Suprapubic skin (tissue), 4 donors: ENCODE measurements at regions not wholly inside any gene's neighbourhood (a gene's known extent, or its start where the extent isn't known, plus 50 kb on each side); places are given as distances from the start of the nearest gene placed in this dataset.

Experiments used
- DNase-seq, 2 donors: peaks; one replicate each; pipeline ENCODE4 v3.0.0-alpha.2; 2019; ENCODE audit warnings: low spot score in 2 of 2
- H3K27ac ChIP-seq: fragments of 200-600 bp; sonication (generic); one replicate; pipeline ENCODE4 v1.5.1; 2019
- H3K27me3 ChIP-seq: fragments of 200-600 bp; sonication (generic); one replicate; pipeline ENCODE4 v1.5.1; 2019
- H3K36me3 ChIP-seq: fragments of 200-600 bp; sonication (generic); one replicate; pipeline ENCODE4 v1.5.1; 2019
- H3K4me1 ChIP-seq: fragments of 200-600 bp; sonication (generic); one replicate; pipeline ENCODE4 v1.5.1; 2019
- H3K4me3 ChIP-seq: fragments of 200-600 bp; sonication (generic); one replicate; pipeline ENCODE4 v1.5.1; 2019; ENCODE audit warnings: mild to moderate bottlenecking
- H3K9me3 ChIP-seq: fragments of 200-600 bp; sonication (generic); one replicate; pipeline ENCODE4 v1.5.1; 2019
- CTCF ChIP-seq, 2 donors: fragments of 200-600 bp in 1 of 2; fragments of 450-650 bp in 1 of 2; sonication (generic) in 1 of 2; IDR thresholded peaks; one replicate each; pipeline ENCODE4 v1.5.1; 2016 to 2019; ENCODE audit warnings: antibody characterized with exemption in 2 of 2, mild to moderate bottlenecking in 1 of 2, moderate library complexity in 1 of 2
- EP300 ChIP-seq: sonication (generic); formaldehyde crosslinking; IDR thresholded peaks from one replicate; pipeline ENCODE4 v1.6.1; 2017; ENCODE audit warnings: antibody characterized with exemption
- POLR2A ChIP-seq, 2 donors: fragments of 450-650 bp; IDR thresholded peaks; one replicate each; pipeline ENCODE4 v1.6.1; 2017; ENCODE audit warnings: antibody characterized with exemption in 2 of 2, mild to moderate bottlenecking in 2 of 2, moderate library complexity in 2 of 2
- POLR2AphosphoS5 ChIP-seq, 3 donors: sonication (generic); formaldehyde crosslinking; IDR thresholded peaks; one replicate each; pipeline ENCODE4 v1.6.1; 2017; ENCODE audit warnings: antibody characterized with exemption in 3 of 3
- WGBS: methylation state at CpG from one replicate; pipeline ENCODE4 v1.1.5; 2018; 5-methylcytosine and 5-hydroxymethylcytosine counted together

GRCh38 chr16:79672524-79672923 lies 72.0 kb upstream of the MAF start:
- no peaks in the 10 kb centered on the region for H3K36me3 ChIP-seq
- 96% methylated on average over 2 of the region's 2 CpGs for WGBS
- no peaks in the 10 kb centered on the region for H3K4me1 ChIP-seq
- no peak for DNase-seq
- H3K27ac ChIP-seq, result no peak overlapping the region
- H3K9me3 ChIP-seq, result no peaks in the 10 kb centered on the region
- H3K4me3 ChIP-seq, result no peak overlapping the region
- no peaks in the 10 kb centered on the region for H3K27me3 ChIP-seq
- TF ChIP-seq POLR2A (IDR thresholded peaks at IDR 0.05), result no peak
- TF ChIP-seq EP300, result no peak
- no peak for TF ChIP-seq POLR2AphosphoS5 (IDR thresholded peaks at IDR 0.05)
- no peak for TF ChIP-seq CTCF (IDR thresholded peaks at IDR 0.05)

- H3K27ac ChIP-seq, result no peak overlapping the region
- H3K36me3 ChIP-seq, result no peaks in the 10 kb centered on the region
- no peak for TF ChIP-seq EP300
- TF ChIP-seq CTCF (IDR thresholded peaks at IDR 0.05), result no peak
- TF ChIP-seq POLR2AphosphoS5 (IDR thresholded peaks at IDR 0.05), result no peak
- TF ChIP-seq POLR2A (IDR thresholded peaks at IDR 0.05), result no peak
- H3K4me3 ChIP-seq, result no peak overlapping the region
- no peak for DNase-seq
- 79% methylated on average over 4 of the region's 4 CpGs for WGBS
- peaks cover 10% of the 10 kb centered on the region for H3K4me1 ChIP-seq
- H3K27me3 ChIP-seq, result no peaks in the 10 kb centered on the region
- no peaks in the 10 kb centered on the region for H3K9me3 ChIP-seq
Observed at GRCh38 chr16:79668502-79668901, 68.0 kb upstream of the MAF start.

GRCh38 chr16:79665970-79666369 lies 65.4 kb upstream of the MAF start:
- 74% methylated on average over 3 of the region's 3 CpGs for WGBS
- Histone ChIP-seq H3K9me3 (no peaks in the 10 kb centered on the region), H3K4me1 (peaks cover 15% of the 10 kb centered on the region), H3K27ac (no peak overlapping the region), H3K4me3 (no peak overlapping the region), H3K27me3 (no peaks in the 10 kb centered on the region), H3K36me3 (no peaks in the 10 kb centered on the region)
- TF ChIP-seq CTCF (IDR thresholded peaks at IDR 0.05) (no peak), POLR2AphosphoS5 (IDR thresholded peaks at IDR 0.05) (no peak), POLR2A (IDR thresholded peaks at IDR 0.05) (no peak), EP300 (no peak)
- DNase-seq, result no peak

- peaks cover 23% of the 10 kb centered on the region for H3K4me1 ChIP-seq
- TF ChIP-seq EP300, result no peak
- 40% methylated on average over 1 of the region's 1 CpG for WGBS
- no peaks in the 10 kb centered on the region for H3K9me3 ChIP-seq
- H3K27ac ChIP-seq, result no peak overlapping the region
- H3K36me3 ChIP-seq, result no peaks in the 10 kb centered on the region
- DNase-seq, result no peak
- H3K4me3 ChIP-seq, result no peak overlapping the region
- H3K27me3 ChIP-seq, result no peaks in the 10 kb centered on the region
Observed at GRCh38 chr16:79664407-79664806, 63.9 kb upstream of the MAF start.

GRCh38 chr16:79662669-79663313 lies 62.3 kb upstream of the MAF start:
- no peaks in the 10 kb centered on the region for H3K27me3 ChIP-seq
- H3K9me3 ChIP-seq, result no peaks in the 10 kb centered on the region
- no peaks in the 10 kb centered on the region for H3K36me3 ChIP-seq
- H3K4me1 ChIP-seq, result peaks cover 34% of the 10 kb centered on the region
- no peak overlapping the region for H3K27ac ChIP-seq
- TF ChIP-seq POLR2AphosphoS5 (IDR thresholded peaks at IDR 0.05) (no peak), CTCF (IDR thresholded peaks at IDR 0.05) (no peak), EP300 (no peak), POLR2A (IDR thresholded peaks at IDR 0.05) (no peak)
- no peak for DNase-seq
- 84% methylated on average over 5 of the region's 5 CpGs for WGBS
- H3K4me3 ChIP-seq, result no peak overlapping the region

GRCh38 chr16:79662122-79662521 lies 61.6 kb upstream of the MAF start:
- Histone ChIP-seq H3K9me3 (no peaks in the 10 kb centered on the region), H3K36me3 (no peaks in the 10 kb centered on the region), H3K27ac (no peak overlapping the region), H3K4me1 (peaks cover 34% of the 10 kb centered on the region), H3K4me3 (no peak overlapping the region), H3K27me3 (no peaks in the 10 kb centered on the region)
- TF ChIP-seq POLR2A (IDR thresholded peaks at IDR 0.05), result no peak
- TF ChIP-seq EP300, result no peak
- TF ChIP-seq CTCF (IDR thresholded peaks at IDR 0.05), result no peak
- no peak for TF ChIP-seq POLR2AphosphoS5 (IDR thresholded peaks at IDR 0.05)
- no peak for DNase-seq
- WGBS, result 95% methylated on average over 1 of the region's 1 CpG
